Adrenal gland (tissue), 9 donors: ENCODE measurements at regions not wholly inside any gene's neighbourhood (a gene's known extent, or its start where the extent isn't known, plus 50 kb on each side); places are given as distances from the start of the nearest gene placed in this dataset.

Source experiments
- DNase-seq, 7 donors: peaks; one replicate each; pipeline ENCODE4 v3.0.0-alpha.2; 2019 to 2020
- H3K27ac ChIP-seq, 5 donors: fragments of 200-600 bp; sonication (generic) in 4 of 5; 1 replicate in 3 of 5; 2 replicates in 2 of 5; pipeline versions ENCODE4 v1.5.1 to v1.8.0; 2016 to 2020; ENCODE audit warnings: mild to moderate bottlenecking in 1 of 5
- H3K27me3 ChIP-seq: fragments of 200-600 bp; 2 replicates; pipeline ENCODE4 v1.8.0; 2021
- H3K36me3 ChIP-seq, 2 donors: fragments of 200-600 bp; replicated peaks in 1 of 2; 1 replicate in 1 of 2; 2 replicates in 1 of 2; pipeline versions ENCODE4 v1.5.1 to v1.8.0; 2018 to 2022
- H3K4me1 ChIP-seq, 2 donors: fragments of 200-600 bp; replicated peaks in 1 of 2; 1 replicate in 1 of 2; 2 replicates in 1 of 2; pipeline versions ENCODE4 v1.5.1 to v1.8.0; 2018 to 2021
- H3K4me3 ChIP-seq, 4 donors: fragments of 200-600 bp; sonication (generic) in 3 of 4; one replicate each; pipeline ENCODE4 v1.5.1; 2016 to 2018
- H3K9me3 ChIP-seq, 3 donors: fragments of 200-600 bp; sonication (generic) in 1 of 3; replicated peaks in 1 of 3; 1 replicate in 2 of 3; 2 replicates in 1 of 3; pipeline versions ENCODE4 v1.5.1 to v1.8.0; 2016 to 2021
- CTCF ChIP-seq, 6 experiments: fragments of 450-650 bp in 4 of 6; fragments of 200-600 bp in 2 of 6; sonication (generic) in 1 of 6; IDR thresholded peaks; 1 replicate in 5 of 6; 2 replicates in 1 of 6; pipeline versions ENCODE4 v1.5.1 to v1.8.0; 2016 to 2021; ENCODE audit warnings: antibody characterized with exemption in 6 of 6, mild to moderate bottlenecking in 2 of 6, moderate library complexity in 1 of 6
- POLR2A ChIP-seq, 2 donors: fragments of 450-650 bp; IDR thresholded peaks; one replicate each; pipeline ENCODE4 v1.6.1; 2017; ENCODE audit warnings: antibody characterized with exemption in 2 of 2, mild to moderate bottlenecking in 2 of 2, moderate library complexity in 1 of 2
- WGBS, 4 donors: extraction: QIAGEN DNeasy Blood & Tissue Kit in 2 of 4; methylation state at CpG; one replicate each; pipeline versions ENCODE4 v1.1.5 to v1.1.7; 2013 to 2017; 5-methylcytosine and 5-hydroxymethylcytosine counted together
- intact Hi-C, 2 donors: fragments of 100-400 bp; cut with DNase I; formaldehyde crosslinking; loops; one replicate each; pipeline versions ENCODE4 v1.14.1 to v1.15.0; 2022 to 2023
- donor health status: healthy with polysubstance abuse.
- donor health status: Bipolar disorder and iron deficiency.
- donor health status: DM: yes; HTN: yes; CAD: no.
- donor health status: DM: no; HTN: no; CAD: no.
- donor health status: DM: no; HTN: no; CAD: no.

- Histone ChIP-seq H3K4me1 (no peaks in the 10 kb centered on the region), H3K4me3 (no peak overlapping the region), H3K9me3 (no peaks in the 10 kb centered on the region), H3K36me3 (no peaks in the 10 kb centered on the region), H3K27ac (no peak overlapping the region), H3K27me3 (no peaks in the 10 kb centered on the region)
- intact Hi-C loops, result no loop called here
- 58 to 69% (median 62%) methylated on average over 3 of the region's 3 CpGs for WGBS, 4 donors
- DNase-seq, result no peak
- TF ChIP-seq CTCF (IDR thresholded peaks at IDR 0.05), result no peak
- TF ChIP-seq POLR2A (IDR thresholded peaks at IDR 0.05), result no peak
Measured at GRCh38 chr14:35471803-35472202, 62.2 kb upstream of the INSM2 start.

GRCh38 chr14:35474323-35474722 lies 59.6 kb upstream of the INSM2 start:
- Histone ChIP-seq H3K9me3 (no peaks in the 10 kb centered on the region), H3K27me3 (no peaks in the 10 kb centered on the region), H3K4me1 (no peaks in the 10 kb centered on the region), H3K4me3 (no peak overlapping the region), H3K27ac (no peak overlapping the region), H3K36me3 (no peaks in the 10 kb centered on the region)
- TF ChIP-seq POLR2A (IDR thresholded peaks at IDR 0.05) (no peak), CTCF (IDR thresholded peaks at IDR 0.05) (no peak)
- DNase-seq, result no peak
- 92 to 100% (median 95%) methylated on average over 1 of the region's 1 CpG for WGBS, 4 donors
- intact Hi-C loops, result no loop called here

GRCh38 chr14:35480119-35480769 lies 53.7 kb upstream of the INSM2 start:
- no peaks in the 10 kb centered on the region for H3K36me3 ChIP-seq
- H3K9me3 ChIP-seq, result no peaks in the 10 kb centered on the region
- intact Hi-C loops, result no loop called here
- DNase-seq, result no peak
- TF ChIP-seq POLR2A (IDR thresholded peaks at IDR 0.05), result no peak
- TF ChIP-seq CTCF (IDR thresholded peaks at IDR 0.05), result no peak
- H3K4me1 ChIP-seq, result no peaks in the 10 kb centered on the region
- no peak overlapping the region for H3K4me3 ChIP-seq
- peaks cover 4% of the 10 kb centered on the region for H3K27me3 ChIP-seq
- WGBS, 4 donors, result 78 to 87% (median 83%) methylated on average over 7 of the region's 7 CpGs
- no peak overlapping the region for H3K27ac ChIP-seq

GRCh38 chr14:35482994-35483515 lies 50.9 kb upstream of the INSM2 start:
- WGBS, 4 donors, result 31 to 47% (median 44%) methylated on average over 1 of the region's 1 CpG
- Histone ChIP-seq H3K9me3 (peaks cover 0 to 5% (median 0%) of the 10 kb centered on the region in 3 donors), H3K4me3 (no peak overlapping the region), H3K27ac (no peak overlapping the region), H3K27me3 (peaks cover 4% of the 10 kb centered on the region), H3K36me3 (no peaks in the 10 kb centered on the region), H3K4me1 (no peaks in the 10 kb centered on the region)
- TF ChIP-seq POLR2A (IDR thresholded peaks at IDR 0.05) (no peak), CTCF (IDR thresholded peaks at IDR 0.05) (no peak)
- intact Hi-C loops, result no loop called here
- no peak for DNase-seq
